Femur (tissue), 1 donor: ENCODE measurements at regions not wholly inside any gene's neighbourhood (a gene's known extent, or its start where the extent isn't known, plus 50 kb on each side); places are given as distances from the start of the nearest gene placed in this dataset.

ENCODE experiments used
- DNase-seq: peaks from one replicate; pipeline ENCODE4 v3.0.0-alpha.2; 2017

GRCh38 chr10:78960316-78960800 is 108.4 kb upstream of the ZMIZ1 start:
- peak; percentile 72 for DNase-seq

GRCh38 chr10:78961760-78962159 is 107.0 kb upstream of the ZMIZ1 start:
- no peak for DNase-seq

GRCh38 chr10:78963074-78964034 is 105.4 kb upstream of the ZMIZ1 start:
- DNase-seq: no peak

GRCh38 chr10:78964274-78964951 is 104.4 kb upstream of the ZMIZ1 start:
- DNase-seq: peak; percentile 18

GRCh38 chr10:78964952-78965633 is 103.7 kb upstream of the ZMIZ1 start:
- DNase-seq: peak; percentile 72

- no peak for DNase-seq
These were observed 102.5 kb upstream of the ZMIZ1 start for GRCh38 chr10:78966182-78966787.

GRCh38 chr10:78966844-78967488 is 101.8 kb upstream of the ZMIZ1 start:
- no peak for DNase-seq

GRCh38 chr10:78968300-78968942 is 100.3 kb upstream of the ZMIZ1 start:
- DNase-seq: no peak

GRCh38 chr10:78968943-78969342 is 99.8 kb upstream of the ZMIZ1 start:
- no peak for DNase-seq

- DNase-seq: no peak
These were observed 99.0 kb upstream of the ZMIZ1 start for GRCh38 chr10:78969719-78970118.

GRCh38 chr10:78970261-78970660 is 98.5 kb upstream of the ZMIZ1 start:
- DNase-seq: no peak

- no peak for DNase-seq
These were observed 97.6 kb upstream of the ZMIZ1 start for GRCh38 chr10:78971094-78971682.

GRCh38 chr10:78972160-78972946 is 96.4 kb upstream of the ZMIZ1 start:
- peak; percentile 82 for DNase-seq

GRCh38 chr10:78972947-78973900 is 95.5 kb upstream of the ZMIZ1 start:
- DNase-seq: peak; percentile 92

- peak; percentile 86 for DNase-seq
These were observed 94.7 kb upstream of the ZMIZ1 start for GRCh38 chr10:78973901-78974616.

- DNase-seq: peak; percentile 66
These were observed 94.0 kb upstream of the ZMIZ1 start for GRCh38 chr10:78974617-78975317.

- DNase-seq: no peak
These were observed 92.8 kb upstream of the ZMIZ1 start for GRCh38 chr10:78975926-78976325.
